HepG2 (cell line): ENCODE measurements at regions not wholly inside any gene's neighbourhood (a gene's known extent, or its start where the extent isn't known, plus 50 kb on each side); places are given as distances from the start of the nearest gene placed in this dataset.

Experiments used
- ATAC-seq: fragments of 200-7000 bp; cut with Tn5 transposase; 3 replicates; pipeline ENCODE4 v1.9.1; 2020; ENCODE audit warnings: mild to moderate bottlenecking, moderate library complexity
- BruUV-seq: library from RNA; stranded (reverse); fragments of 400-500 nt; replicated peaks from 2 replicates; lab custom pipeline; 2021; lab: Mats Ljungman, UMichigan
- CTCF ChIA-PET: fragments of 300-600 bp; formaldehyde crosslinking; extraction: SDS; loops from one replicate; lab custom pipeline; 2021; ENCODE audit warnings: low total read pairs, inconsistent platforms, low intra/inter-chr PET ratio; lab: Yijun Ruan, JAX
- POLR2A ChIA-PET: fragments of 350-600 bp; sonication (Branson Sonifier 250); formaldehyde crosslinking; loops from one replicate; lab custom pipeline; 2020; ENCODE audit warnings: antibody characterized with exemption, inconsistent platforms; lab: Yijun Ruan, JAX
- DNase-seq: peaks from one replicate; pipeline ENCODE4 v3.0.0-alpha.2; 2015; ENCODE audit warnings: low spot score
- FAIRE-seq: peaks from 3 replicates; lab custom pipeline; 2011; peaks lifted over from hg19 to GRCh38; lab: Jason Lieb, UNC
- H2AFZ ChIP-seq: one replicate; pipeline ENCODE4 v1.6.1; 2011; ENCODE audit warnings: low read length, inconsistent platforms
- H3K27ac ChIP-seq: fragments of 300-600 bp; 3 replicates; pipeline ENCODE4 v1.8.0; 2011; ENCODE audit warnings: mixed run types, mild to moderate bottlenecking, mixed read lengths, low read length, inconsistent platforms; ENCODE audit not compliant: insufficient read depth; ENCODE audit errors: extremely low read length
- H3K27me3 ChIP-seq, 2 experiments: fragments of 200-600 bp in 1 of 2; 2 replicates in 1 of 2; 3 replicates in 1 of 2; pipeline versions ENCODE4 v1.6.0 to v1.8.0; 2011; ENCODE audit warnings: low read length in 2 of 2, mild to moderate bottlenecking in 2 of 2, moderate library complexity in 2 of 2, inconsistent platforms in 1 of 2; ENCODE audit not compliant: insufficient read depth in 2 of 2, control insufficient read depth in 1 of 2
- H3K36me3 ChIP-seq, 2 experiments: fragments of 200-600 bp in 1 of 2; replicated peaks in 1 of 2; 2 replicates in 1 of 2; 3 replicates in 1 of 2; pipeline versions ENCODE4 v1.5.1 to v1.8.0; 2011; ENCODE audit warnings: low read length in 2 of 2, inconsistent platforms in 1 of 2; ENCODE audit not compliant: insufficient read depth in 2 of 2, control insufficient read depth in 1 of 2
- H3K4me1 ChIP-seq: 2 replicates; pipeline ENCODE4 v1.5.1; 2012; ENCODE audit warnings: low read length, inconsistent platforms; ENCODE audit not compliant: insufficient read depth
- H3K4me2 ChIP-seq: 2 replicates; pipeline ENCODE4 v1.6.0; 2011; ENCODE audit warnings: low read depth, low read length, inconsistent platforms
- H3K4me3 ChIP-seq, 3 experiments: fragments of 200-600 bp in 1 of 3; sonication (generic), shearing (Covaris generic) in 1 of 3; replicated peaks in 1 of 3; 2 replicates each; pipeline ENCODE4 v1.5.1; 2011 to 2016; ENCODE audit warnings: low read length in 3 of 3, inconsistent platforms in 2 of 3, low read depth in 2 of 3, mild to moderate bottlenecking in 2 of 3, control low read depth in 1 of 3, mixed read lengths in 1 of 3; ENCODE audit not compliant: insufficient read depth in 1 of 3
- H3K79me2 ChIP-seq: one replicate; pipeline ENCODE4 v1.6.1; 2011; ENCODE audit warnings: low read length, inconsistent platforms; ENCODE audit not compliant: insufficient read depth
- H3K9ac ChIP-seq: 2 replicates; pipeline ENCODE4 v1.6.0; 2011; ENCODE audit warnings: mild to moderate bottlenecking, low read depth, low read length, inconsistent platforms; ENCODE audit not compliant: insufficient read depth
- H3K9me3 ChIP-seq: 2 replicates; pipeline ENCODE4 v1.5.1; 2012; ENCODE audit warnings: mild to moderate bottlenecking, low read length
- H4K20me1 ChIP-seq: 2 replicates; pipeline ENCODE4 v1.6.0; 2011; ENCODE audit warnings: inconsistent platforms, mild to moderate bottlenecking, low read length, moderate library complexity; ENCODE audit not compliant: insufficient read depth
- ATF7-NPFF ChIP-seq: sonication (generic); formaldehyde crosslinking; IDR thresholded peaks from 2 replicates; pipeline ENCODE4 v1.8.1; 2023; ENCODE audit warnings: mild to moderate bottlenecking, low read depth, missing genetic modification reagents, moderate library complexity
- KLF9 ChIP-seq: IDR thresholded peaks from 2 replicates; pipeline ENCODE4 v1.6.1; 2016; ENCODE audit warnings: low read depth
- MED1 ChIP-seq: sonication (generic); formaldehyde crosslinking; IDR thresholded peaks from 2 replicates; pipeline ENCODE4 v1.4.0; 2020; ENCODE audit warnings: missing genetic modification reagents
- MED8 ChIP-seq: sonication (generic); formaldehyde crosslinking; IDR thresholded peaks from 2 replicates; pipeline ENCODE4 v1.8.1; 2023; ENCODE audit warnings: mild to moderate bottlenecking, missing genetic modification reagents; ENCODE audit not compliant: insufficient replicate concordance
- PCBP1 ChIP-seq: fragments of 200-400 bp; formaldehyde crosslinking; IDR thresholded peaks from 2 replicates; pipeline ENCODE4 v1.6.1; 2017; ENCODE audit warnings: mild to moderate bottlenecking, low read depth, low read length, borderline replicate concordance
- ZNF331 ChIP-seq: sonication (generic); formaldehyde crosslinking; IDR thresholded peaks from 2 replicates; pipeline ENCODE4 v1.4.0; 2020; ENCODE audit warnings: missing genetic modification reagents
- ZNF432 ChIP-seq: sonication (generic); formaldehyde crosslinking; IDR thresholded peaks from 2 replicates; pipeline ENCODE4 v1.5.0; 2020; ENCODE audit warnings: missing genetic modification reagents, mild to moderate bottlenecking, borderline replicate concordance
- ZNF616 ChIP-seq: sonication (generic); formaldehyde crosslinking; IDR thresholded peaks from 2 replicates; pipeline ENCODE4 v1.5.0; 2020; ENCODE audit warnings: low read depth, mild to moderate bottlenecking, missing genetic modification reagents
- ZNF703 ChIP-seq: sonication (generic); formaldehyde crosslinking; IDR thresholded peaks from 2 replicates; pipeline ENCODE4 v1.5.1; 2020; ENCODE audit warnings: missing genetic modification reagents, mild to moderate bottlenecking, moderate library complexity, borderline replicate concordance
- ZNF83 ChIP-seq: sonication (generic); formaldehyde crosslinking; IDR thresholded peaks from 2 replicates; pipeline ENCODE4 v1.4.0; 2020; ENCODE audit warnings: missing genetic modification reagents, mild to moderate bottlenecking, borderline replicate concordance
- WGBS: methylation state at CpG from one replicate; pipeline ENCODE4 v1.1.6; 2017; ENCODE audit warnings: low lambda C conversion rate; 5-methylcytosine and 5-hydroxymethylcytosine counted together
- in situ Hi-C: cut with HindIII; loops from 2 replicates; pipeline ENCODE4 v1.10.0; 2017; ENCODE audit warnings: low pct_unique_long_range_greater_than_20kb; ENCODE audit not compliant: extremely low pct_ligation_motif_present
- intact Hi-C: fragments of 100-400 bp; cut with micrococcal nuclease; formaldehyde crosslinking; loops from one replicate; pipeline ENCODE4 v1.10.0; 2022; ENCODE audit not compliant: unreplicated experiment
- TF ChIP-seq, protein P1 (sequence below): sonication (generic); formaldehyde crosslinking; IDR thresholded peaks from 2 replicates; pipeline ENCODE4 v1.5.1; 2020; ENCODE audit warnings: mild to moderate bottlenecking, moderate library complexity, missing genetic modification reagents
- TF ChIP-seq, protein P2 (sequence below): sonication (generic); formaldehyde crosslinking; IDR thresholded peaks from 2 replicates; pipeline ENCODE4 v1.4.0; 2020; ENCODE audit warnings: missing genetic modification reagents, borderline replicate concordance
- TF ChIP-seq, protein P3 (sequence below): sonication (generic); formaldehyde crosslinking; IDR thresholded peaks from 2 replicates; pipeline ENCODE4 v1.9.0; 2021; ENCODE audit warnings: missing genetic modification reagents, mild to moderate bottlenecking, borderline replicate concordance
- TF ChIP-seq, protein P4 (sequence below): sonication (generic); formaldehyde crosslinking; IDR thresholded peaks from 2 replicates; pipeline ENCODE4 v1.4.0; 2020; ENCODE audit warnings: missing genetic modification reagents

DNA sequence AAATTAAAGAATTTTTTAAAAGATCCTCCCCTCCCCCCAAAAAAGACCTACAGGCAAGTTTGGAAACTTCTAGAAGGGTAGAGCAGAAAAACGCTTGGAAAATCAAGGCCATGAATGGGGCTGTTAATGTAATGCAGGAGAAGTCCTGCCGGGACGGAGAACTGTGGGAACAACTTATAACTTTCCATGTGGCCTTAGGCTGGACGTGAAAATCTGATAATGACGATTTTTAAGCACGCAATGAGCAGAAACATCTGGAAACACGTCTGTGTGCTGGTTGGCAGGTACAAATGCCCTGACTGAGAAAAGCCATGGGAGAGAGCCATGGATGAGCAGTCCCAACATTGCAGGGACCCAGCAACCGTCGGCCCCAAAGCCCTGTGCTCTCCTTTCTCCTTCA, 198.7 kb upstream of the RREB1 start:
- H3K79me2 ChIP-seq, result no peaks in the 10 kb centered on the region
- H3K4me3 ChIP-seq, result no peak overlapping the region
- no peak overlapping the region for H3K27ac ChIP-seq
- WGBS, result 34% methylated on average over 9 of the region's 9 CpGs
- ChIA-PET CTCF (no interaction called here), POLR2A (no interaction called here)
- H3K4me2 ChIP-seq, result no peak overlapping the region
- ATAC-seq (no peak), FAIRE-seq (no peak), DNase-seq (no peak)
- in situ Hi-C loops (no loop called here), intact Hi-C loops (no loop called here)
- H3K36me3 ChIP-seq, result no peaks in the 10 kb centered on the region
- H2AFZ ChIP-seq, result no peak overlapping the region
- peaks cover 0 to 24% of the 10 kb centered on the region in 2 experiments; a peak in 3 of 5 replicates for H3K27me3 ChIP-seq
- H4K20me1 ChIP-seq, result no peaks in the 10 kb centered on the region
- BruUV-seq, result no TSS peak
- no peaks in the 10 kb centered on the region for H3K4me1 ChIP-seq
- H3K9me3 ChIP-seq, result no peaks in the 10 kb centered on the region
- H3K9ac ChIP-seq, result no peak overlapping the region
- TF ChIP-seq ATF7-NPFF (CRISPR knock-in tag) (no peak), ZNF703 (CRISPR knock-in tag) (no peak), ZNF616 (no peak), KLF9 (CRISPR knock-in tag) (no peak), ZNF83 (CRISPR knock-in tag) (no peak), ZNF432 (CRISPR knock-in tag) (no peak), MED1 (CRISPR knock-in tag) (no peak), PCBP1 (no peak), ZNF331 (CRISPR knock-in tag) (no peak), MED8 (no peak)
- TF ChIP-seq, protein P1, sequence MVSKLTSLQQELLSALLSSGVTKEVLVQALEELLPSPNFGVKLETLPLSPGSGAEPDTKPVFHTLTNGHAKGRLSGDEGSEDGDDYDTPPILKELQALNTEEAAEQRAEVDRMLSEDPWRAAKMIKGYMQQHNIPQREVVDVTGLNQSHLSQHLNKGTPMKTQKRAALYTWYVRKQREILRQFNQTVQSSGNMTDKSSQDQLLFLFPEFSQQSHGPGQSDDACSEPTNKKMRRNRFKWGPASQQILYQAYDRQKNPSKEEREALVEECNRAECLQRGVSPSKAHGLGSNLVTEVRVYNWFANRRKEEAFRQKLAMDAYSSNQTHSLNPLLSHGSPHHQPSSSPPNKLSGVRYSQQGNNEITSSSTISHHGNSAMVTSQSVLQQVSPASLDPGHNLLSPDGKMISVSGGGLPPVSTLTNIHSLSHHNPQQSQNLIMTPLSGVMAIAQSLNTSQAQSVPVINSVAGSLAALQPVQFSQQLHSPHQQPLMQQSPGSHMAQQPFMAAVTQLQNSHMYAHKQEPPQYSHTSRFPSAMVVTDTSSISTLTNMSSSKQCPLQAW, result no peak
- TF ChIP-seq, protein P2, sequence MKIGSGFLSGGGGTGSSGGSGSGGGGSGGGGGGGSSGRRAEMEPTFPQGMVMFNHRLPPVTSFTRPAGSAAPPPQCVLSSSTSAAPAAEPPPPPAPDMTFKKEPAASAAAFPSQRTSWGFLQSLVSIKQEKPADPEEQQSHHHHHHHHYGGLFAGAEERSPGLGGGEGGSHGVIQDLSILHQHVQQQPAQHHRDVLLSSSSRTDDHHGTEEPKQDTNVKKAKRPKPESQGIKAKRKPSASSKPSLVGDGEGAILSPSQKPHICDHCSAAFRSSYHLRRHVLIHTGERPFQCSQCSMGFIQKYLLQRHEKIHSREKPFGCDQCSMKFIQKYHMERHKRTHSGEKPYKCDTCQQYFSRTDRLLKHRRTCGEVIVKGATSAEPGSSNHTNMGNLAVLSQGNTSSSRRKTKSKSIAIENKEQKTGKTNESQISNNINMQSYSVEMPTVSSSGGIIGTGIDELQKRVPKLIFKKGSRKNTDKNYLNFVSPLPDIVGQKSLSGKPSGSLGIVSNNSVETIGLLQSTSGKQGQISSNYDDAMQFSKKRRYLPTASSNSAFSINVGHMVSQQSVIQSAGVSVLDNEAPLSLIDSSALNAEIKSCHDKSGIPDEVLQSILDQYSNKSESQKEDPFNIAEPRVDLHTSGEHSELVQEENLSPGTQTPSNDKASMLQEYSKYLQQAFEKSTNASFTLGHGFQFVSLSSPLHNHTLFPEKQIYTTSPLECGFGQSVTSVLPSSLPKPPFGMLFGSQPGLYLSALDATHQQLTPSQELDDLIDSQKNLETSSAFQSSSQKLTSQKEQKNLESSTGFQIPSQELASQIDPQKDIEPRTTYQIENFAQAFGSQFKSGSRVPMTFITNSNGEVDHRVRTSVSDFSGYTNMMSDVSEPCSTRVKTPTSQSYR, result no peak
- TF ChIP-seq, protein P3, sequence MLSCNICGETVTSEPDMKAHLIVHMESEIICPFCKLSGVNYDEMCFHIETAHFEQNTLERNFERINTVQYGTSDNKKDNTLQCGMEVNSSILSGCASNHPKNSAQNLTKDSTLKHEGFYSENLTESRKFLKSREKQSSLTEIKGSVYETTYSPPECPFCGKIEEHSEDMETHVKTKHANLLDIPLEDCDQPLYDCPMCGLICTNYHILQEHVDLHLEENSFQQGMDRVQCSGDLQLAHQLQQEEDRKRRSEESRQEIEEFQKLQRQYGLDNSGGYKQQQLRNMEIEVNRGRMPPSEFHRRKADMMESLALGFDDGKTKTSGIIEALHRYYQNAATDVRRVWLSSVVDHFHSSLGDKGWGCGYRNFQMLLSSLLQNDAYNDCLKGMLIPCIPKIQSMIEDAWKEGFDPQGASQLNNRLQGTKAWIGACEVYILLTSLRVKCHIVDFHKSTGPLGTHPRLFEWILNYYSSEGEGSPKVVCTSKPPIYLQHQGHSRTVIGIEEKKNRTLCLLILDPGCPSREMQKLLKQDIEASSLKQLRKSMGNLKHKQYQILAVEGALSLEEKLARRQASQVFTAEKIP (CRISPR knock-in tag), result no peak
- TF ChIP-seq, protein P4, sequence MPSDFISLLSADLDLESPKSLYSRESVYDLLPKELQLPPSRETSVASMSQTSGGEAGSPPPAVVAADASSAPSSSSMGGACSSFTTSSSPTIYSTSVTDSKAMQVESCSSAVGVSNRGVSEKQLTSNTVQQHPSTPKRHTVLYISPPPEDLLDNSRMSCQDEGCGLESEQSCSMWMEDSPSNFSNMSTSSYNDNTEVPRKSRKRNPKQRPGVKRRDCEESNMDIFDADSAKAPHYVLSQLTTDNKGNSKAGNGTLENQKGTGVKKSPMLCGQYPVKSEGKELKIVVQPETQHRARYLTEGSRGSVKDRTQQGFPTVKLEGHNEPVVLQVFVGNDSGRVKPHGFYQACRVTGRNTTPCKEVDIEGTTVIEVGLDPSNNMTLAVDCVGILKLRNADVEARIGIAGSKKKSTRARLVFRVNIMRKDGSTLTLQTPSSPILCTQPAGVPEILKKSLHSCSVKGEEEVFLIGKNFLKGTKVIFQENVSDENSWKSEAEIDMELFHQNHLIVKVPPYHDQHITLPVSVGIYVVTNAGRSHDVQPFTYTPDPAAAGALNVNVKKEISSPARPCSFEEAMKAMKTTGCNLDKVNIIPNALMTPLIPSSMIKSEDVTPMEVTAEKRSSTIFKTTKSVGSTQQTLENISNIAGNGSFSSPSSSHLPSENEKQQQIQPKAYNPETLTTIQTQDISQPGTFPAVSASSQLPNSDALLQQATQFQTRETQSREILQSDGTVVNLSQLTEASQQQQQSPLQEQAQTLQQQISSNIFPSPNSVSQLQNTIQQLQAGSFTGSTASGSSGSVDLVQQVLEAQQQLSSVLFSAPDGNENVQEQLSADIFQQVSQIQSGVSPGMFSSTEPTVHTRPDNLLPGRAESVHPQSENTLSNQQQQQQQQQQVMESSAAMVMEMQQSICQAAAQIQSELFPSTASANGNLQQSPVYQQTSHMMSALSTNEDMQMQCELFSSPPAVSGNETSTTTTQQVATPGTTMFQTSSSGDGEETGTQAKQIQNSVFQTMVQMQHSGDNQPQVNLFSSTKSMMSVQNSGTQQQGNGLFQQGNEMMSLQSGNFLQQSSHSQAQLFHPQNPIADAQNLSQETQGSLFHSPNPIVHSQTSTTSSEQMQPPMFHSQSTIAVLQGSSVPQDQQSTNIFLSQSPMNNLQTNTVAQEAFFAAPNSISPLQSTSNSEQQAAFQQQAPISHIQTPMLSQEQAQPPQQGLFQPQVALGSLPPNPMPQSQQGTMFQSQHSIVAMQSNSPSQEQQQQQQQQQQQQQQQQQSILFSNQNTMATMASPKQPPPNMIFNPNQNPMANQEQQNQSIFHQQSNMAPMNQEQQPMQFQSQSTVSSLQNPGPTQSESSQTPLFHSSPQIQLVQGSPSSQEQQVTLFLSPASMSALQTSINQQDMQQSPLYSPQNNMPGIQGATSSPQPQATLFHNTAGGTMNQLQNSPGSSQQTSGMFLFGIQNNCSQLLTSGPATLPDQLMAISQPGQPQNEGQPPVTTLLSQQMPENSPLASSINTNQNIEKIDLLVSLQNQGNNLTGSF (CRISPR knock-in tag), result no peak
